ENCODE measurements at regions not wholly inside any gene's neighbourhood (a gene's known extent, or its start where the extent isn't known, plus 50 kb on each side); places are given as distances from the start of the nearest gene placed in this dataset.

GRCh38 chr4:140809676-140810075 is 53.5 kb upstream of the TBC1D9 start:
- H3K9me3 ChIP-seq (replicated peaks; ENCODE audit: insufficient read depth, low read length) = no peaks in the 10 kb centered on the region
- no peaks in the 10 kb centered on the region for H4K20me1 ChIP-seq (ENCODE audit: insufficient read depth, low read length)
- H3F3A ChIP-seq (ENCODE audit: insufficient read depth, low read length) = peaks cover 12% of the 10 kb centered on the region
- no peak overlapping the region for H3K27ac ChIP-seq (ENCODE audit: low read length)
- no peak overlapping the region for H3K4me3 ChIP-seq (ENCODE audit: low read length)
- H3K9ac ChIP-seq (ENCODE audit: low read length) = no peak overlapping the region
- H3K36me3 ChIP-seq (replicated peaks; ENCODE audit: insufficient read depth, low read length) = no peaks in the 10 kb centered on the region
- TF ChIP-seq CTCF (IDR thresholded peaks at IDR 0.05; ENCODE audit: low read length) (no peak), EZH2phosphoT487 (IDR thresholded peaks at IDR 0.05; ENCODE audit: low read length) (no peak), EZH2 (optimal IDR thresholded peaks at IDR 0.05; ENCODE audit: low read depth, low read length) (no peak)
- H3K9me2 ChIP-seq (replicated peaks; ENCODE audit: insufficient read depth, low read length) = no peaks in the 10 kb centered on the region
- DNase-seq = no peak
- no peak overlapping the region for H3K4me2 ChIP-seq (ENCODE audit: low read depth, low read length)
- H3K27me3 ChIP-seq (replicated peaks; ENCODE audit: insufficient read depth, low read length) = no peaks in the 10 kb centered on the region
- H3K4me1 ChIP-seq (ENCODE audit: low read length) = peaks cover 17% of the 10 kb centered on the region
- H2AFZ ChIP-seq (ENCODE audit: low read length) = no peak overlapping the region
- no peaks in the 10 kb centered on the region for H3K79me2 ChIP-seq (ENCODE audit: low read length)

- H3K4me1 ChIP-seq (ENCODE audit: low read length) = peaks cover 17% of the 10 kb centered on the region
- DNase-seq = no peak
- no peak overlapping the region; the same call in 1 of the 2 replicates for H3K4me3 ChIP-seq (ENCODE audit: low read length)
- no peaks in the 10 kb centered on the region for H3K79me2 ChIP-seq (ENCODE audit: low read length)
- H3K4me2 ChIP-seq (ENCODE audit: low read depth, low read length) = peak overlapping the region; percentile 56; the same call in 1 of the 2 replicates
- peaks cover 12% of the 10 kb centered on the region for H3F3A ChIP-seq (ENCODE audit: insufficient read depth, low read length)
- H4K20me1 ChIP-seq (ENCODE audit: insufficient read depth, low read length) = no peaks in the 10 kb centered on the region
- no peaks in the 10 kb centered on the region for H3K36me3 ChIP-seq (replicated peaks; ENCODE audit: insufficient read depth, low read length)
- peak overlapping the region; percentile 75; the same call in 1 of the 2 replicates for H3K27ac ChIP-seq (ENCODE audit: low read length)
- H3K9ac ChIP-seq (ENCODE audit: low read length) = 0 out of 2 replicates have a peak overlapping the region, but pooled peaks have one; percentile 3
- H3K27me3 ChIP-seq (replicated peaks; ENCODE audit: insufficient read depth, low read length) = no peaks in the 10 kb centered on the region
- TF ChIP-seq CTCF (IDR thresholded peaks at IDR 0.05; ENCODE audit: low read length) (no peak), EZH2phosphoT487 (IDR thresholded peaks at IDR 0.05; ENCODE audit: low read length) (no peak), EZH2 (optimal IDR thresholded peaks at IDR 0.05; ENCODE audit: low read depth, low read length) (no peak)
- no peaks in the 10 kb centered on the region for H3K9me3 ChIP-seq (replicated peaks; ENCODE audit: insufficient read depth, low read length)
- H3K9me2 ChIP-seq (replicated peaks; ENCODE audit: insufficient read depth, low read length) = no peaks in the 10 kb centered on the region
- peak overlapping the region; percentile 22; the same call in 1 of the 2 replicates for H2AFZ ChIP-seq (ENCODE audit: low read length)
These were observed 52.1 kb upstream of the TBC1D9 start for GRCh38 chr4:140808256-140808655.

- peak overlapping the region; percentile 56 for H3K4me2 ChIP-seq (ENCODE audit: low read depth, low read length)
These were observed 51.5 kb upstream of the TBC1D9 start for GRCh38 chr4:140807491-140808252.

More at GRCh38 chr4:140807491-140808252, 51.5 kb upstream of the TBC1D9 start:
- Histone ChIP-seq H3F3A (ENCODE audit: insufficient read depth, low read length) (peaks cover 12% of the 10 kb centered on the region), H2AFZ (ENCODE audit: low read length) (peak overlapping the region; percentile 22), H3K9ac (ENCODE audit: low read length) (peak overlapping the region; percentile 3; the same call in 1 of the 2 replicates), H3K79me2 (ENCODE audit: low read length) (no peaks in the 10 kb centered on the region), H3K27me3 (replicated peaks; ENCODE audit: insufficient read depth, low read length) (no peaks in the 10 kb centered on the region), H3K9me2 (replicated peaks; ENCODE audit: insufficient read depth, low read length) (no peaks in the 10 kb centered on the region), H4K20me1 (ENCODE audit: insufficient read depth, low read length) (no peaks in the 10 kb centered on the region), H3K27ac (ENCODE audit: low read length) (peak overlapping the region; percentile 75; the same call in 1 of the 2 replicates), H3K36me3 (replicated peaks; ENCODE audit: insufficient read depth, low read length) (no peaks in the 10 kb centered on the region), H3K4me1 (ENCODE audit: low read length) (peaks cover 17% of the 10 kb centered on the region), H3K9me3 (replicated peaks; ENCODE audit: insufficient read depth, low read length) (no peaks in the 10 kb centered on the region), H3K4me3 (ENCODE audit: low read length) (no peak overlapping the region; the same call in 1 of the 2 replicates)
- TF ChIP-seq EZH2 (optimal IDR thresholded peaks at IDR 0.05; ENCODE audit: low read depth, low read length) (no peak), EZH2phosphoT487 (IDR thresholded peaks at IDR 0.05; ENCODE audit: low read length) (no peak), CTCF (IDR thresholded peaks at IDR 0.05; ENCODE audit: low read length) (no peak)
- DNase-seq = peak; percentile 54
